ENCODE measurements at regions not wholly inside any gene's neighbourhood (a gene's known extent, or its start where the extent isn't known, plus 50 kb on each side); places are given as distances from the start of the nearest gene placed in this dataset.

DNA sequence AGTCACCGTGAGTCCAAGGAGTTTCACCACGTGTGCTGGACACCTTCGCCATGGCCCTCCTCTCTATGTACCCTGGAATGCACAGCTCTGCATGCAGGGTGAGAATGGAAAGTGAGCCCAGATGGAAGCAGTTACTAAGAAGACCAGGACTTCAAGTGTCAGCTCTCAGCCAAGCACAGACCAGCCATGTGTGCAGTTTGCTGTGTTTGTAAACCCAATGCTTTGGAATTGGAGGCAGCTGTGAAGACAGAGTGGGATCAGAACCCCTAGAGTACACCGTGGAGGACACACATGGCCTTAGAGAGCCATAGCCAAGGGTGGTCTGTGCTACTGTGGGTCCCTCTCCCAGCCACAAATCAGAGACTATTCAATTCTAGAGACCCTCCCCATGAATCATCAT, 655.5 kb upstream of the ID2 start:
- DNase-seq (ENCODE audit: low read depth) = no peak

DNA sequence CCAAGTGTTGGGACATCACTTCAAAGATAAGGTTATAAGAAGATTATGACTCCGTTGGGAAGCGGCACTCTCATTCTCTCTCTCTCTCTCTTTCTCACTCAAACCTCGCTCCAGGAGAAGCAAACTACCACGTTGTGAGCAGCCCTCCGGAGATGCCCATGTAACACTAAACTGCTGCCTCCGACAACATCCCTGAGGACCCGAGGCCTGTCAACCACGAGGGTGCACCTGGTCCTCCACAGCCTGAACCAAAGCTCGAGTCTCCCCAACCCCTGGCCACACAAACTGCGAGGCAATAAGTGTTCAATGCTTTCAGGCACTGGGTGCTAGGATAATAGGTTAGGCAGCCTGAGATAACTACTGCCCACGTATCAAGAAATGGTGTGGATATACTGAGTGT, 654.5 kb upstream of the ID2 start:
- DNase-seq (ENCODE audit: low read depth) = no peak

DNA sequence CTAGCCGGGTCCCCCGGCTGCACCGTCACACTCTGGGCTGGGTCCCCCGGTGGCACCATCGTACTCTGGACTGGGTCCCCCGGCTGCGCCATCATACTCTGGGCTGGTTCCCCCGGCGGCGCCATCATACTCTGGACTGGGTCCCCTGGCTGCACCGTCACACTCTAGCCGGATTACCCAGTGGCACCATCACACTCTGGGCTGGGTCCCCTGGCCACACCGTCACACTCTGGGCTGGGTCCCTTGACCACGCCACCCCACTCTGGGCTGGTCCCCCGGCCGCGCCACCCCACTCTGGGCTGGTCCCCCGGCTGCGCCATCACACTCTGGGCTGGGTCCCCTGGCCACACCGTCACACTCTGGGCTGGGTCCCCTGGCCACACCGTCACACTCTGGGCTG, 653.8 kb upstream of the ID2 start:
- no peak for DNase-seq (ENCODE audit: low read depth)

DNA sequence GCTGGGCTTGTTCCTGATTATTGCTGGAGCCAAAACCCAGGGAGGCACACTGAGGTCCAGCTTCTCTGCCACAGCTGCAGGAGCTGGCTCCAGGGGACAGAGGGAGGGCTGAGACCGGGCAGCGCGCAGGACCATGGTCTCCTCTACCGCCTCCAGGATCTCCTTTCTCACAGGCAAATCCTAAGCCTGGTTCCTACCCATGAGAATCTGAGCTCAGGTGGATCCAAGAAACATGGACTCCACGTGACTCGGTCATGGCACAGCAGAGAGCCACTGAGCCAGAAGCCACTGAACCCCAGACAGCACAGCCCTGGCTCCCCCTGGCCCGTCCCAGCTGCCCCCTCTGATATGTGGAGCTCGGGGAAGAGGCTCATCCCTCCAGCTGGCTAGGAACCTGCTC, 653.4 kb upstream of the ID2 start:
- no peak for DNase-seq (ENCODE audit: low read depth)

DNA sequence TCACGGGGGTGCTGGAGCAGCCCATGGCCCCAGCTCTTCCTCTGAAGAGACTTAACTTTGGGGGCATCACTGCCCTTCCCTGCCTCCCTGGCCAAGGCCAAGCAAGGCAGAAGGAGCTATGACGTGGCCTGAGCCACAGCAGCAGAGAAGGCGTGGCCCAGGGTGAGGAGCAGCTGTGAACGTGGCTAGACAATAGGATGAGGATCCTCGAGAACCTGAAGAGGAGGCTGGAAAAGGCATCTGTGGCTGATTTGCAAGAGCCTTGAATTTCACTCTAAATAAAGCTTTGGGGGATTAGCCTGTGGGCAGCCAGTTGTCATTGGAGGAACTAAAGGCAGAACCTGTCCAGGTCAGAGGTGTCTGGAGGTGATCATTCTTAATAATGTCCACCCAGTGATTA, 652.9 kb upstream of the ID2 start:
- DNase-seq (ENCODE audit: low read depth) = no peak

DNA sequence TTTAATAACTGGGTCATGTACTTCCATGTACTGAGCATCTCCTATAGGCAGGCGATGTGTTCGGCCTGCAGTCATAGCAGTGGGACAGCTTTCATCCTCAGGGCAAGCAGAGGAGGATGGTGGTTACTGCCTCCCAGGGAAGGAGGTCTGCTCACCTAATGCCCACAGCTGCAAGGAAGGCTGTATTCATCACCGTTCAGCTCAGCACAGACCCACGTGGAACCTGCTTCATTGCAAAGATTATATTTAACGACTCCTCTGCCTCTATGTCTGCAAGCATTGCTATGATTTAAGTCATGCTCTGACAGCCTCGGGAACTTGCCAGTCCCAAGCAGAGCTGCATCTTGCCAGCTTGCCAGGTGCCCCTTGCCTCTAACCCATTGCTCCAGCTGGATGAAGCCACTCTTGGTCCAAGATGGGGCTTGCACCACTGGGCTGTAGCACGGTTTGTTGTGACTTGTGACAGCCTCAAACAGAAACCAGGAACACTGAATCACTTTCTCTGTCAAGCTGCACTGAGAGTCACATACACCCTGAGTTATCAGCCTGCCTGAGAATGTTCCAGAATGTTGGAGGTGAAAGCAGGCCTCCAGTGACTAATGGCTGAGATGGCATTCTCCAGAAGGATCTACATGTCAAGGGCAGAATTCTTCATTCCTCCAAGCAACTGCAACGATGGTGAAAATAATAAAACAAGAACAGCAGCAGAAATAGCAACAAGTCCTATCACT, 651.1 kb upstream of the ID2 start:
- DNase-seq (ENCODE audit: low read depth) = no peak

DNA sequence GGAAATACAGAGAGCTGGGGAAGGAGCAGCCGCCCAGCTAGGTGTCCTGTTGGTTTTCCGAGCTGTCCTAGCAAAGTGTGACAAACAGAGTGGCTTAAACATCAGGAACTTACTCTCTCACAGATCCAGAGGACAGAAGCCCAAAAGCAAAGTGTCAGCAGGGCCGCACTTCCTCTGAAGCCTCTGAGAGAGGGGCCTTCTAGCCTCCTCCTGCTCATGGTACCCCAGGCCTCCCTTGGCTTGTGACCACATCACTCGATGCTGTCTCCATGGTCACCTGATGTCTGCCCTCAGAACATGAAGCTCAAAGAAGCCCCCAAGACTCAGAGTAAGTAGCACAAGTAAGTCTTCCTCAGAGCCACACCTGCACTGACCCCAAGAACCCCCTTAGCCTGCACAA, 650.5 kb upstream of the ID2 start:
- no peak for DNase-seq (ENCODE audit: low read depth)

DNA sequence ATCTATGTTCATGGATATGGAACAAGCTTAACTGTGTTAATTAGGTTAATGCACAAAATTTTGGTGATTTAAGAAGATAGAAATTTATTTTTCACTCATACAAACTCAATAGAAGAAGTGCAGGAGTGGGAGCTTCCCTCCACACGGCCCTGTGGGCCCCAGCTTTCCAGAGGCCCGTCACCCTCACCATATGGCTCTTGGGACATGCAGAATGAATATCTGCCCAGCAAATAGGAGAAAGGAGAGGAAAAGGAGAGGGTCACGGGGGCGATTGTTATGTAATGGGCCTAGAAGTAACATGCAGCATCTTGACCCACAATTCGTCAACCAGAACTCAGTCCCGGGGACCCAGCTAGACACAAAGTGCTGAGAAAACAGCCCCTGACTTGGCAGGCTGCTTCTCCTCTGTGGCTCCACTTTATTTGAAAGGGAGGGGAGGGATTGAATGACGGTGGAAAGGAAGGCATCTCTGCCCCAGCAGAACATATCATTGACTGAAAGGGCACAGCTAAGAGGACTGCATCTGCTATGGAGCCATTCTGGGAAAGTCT, 648.2 kb upstream of the ID2 start:
- no peak for DNase-seq (ENCODE audit: low read depth)

DNA sequence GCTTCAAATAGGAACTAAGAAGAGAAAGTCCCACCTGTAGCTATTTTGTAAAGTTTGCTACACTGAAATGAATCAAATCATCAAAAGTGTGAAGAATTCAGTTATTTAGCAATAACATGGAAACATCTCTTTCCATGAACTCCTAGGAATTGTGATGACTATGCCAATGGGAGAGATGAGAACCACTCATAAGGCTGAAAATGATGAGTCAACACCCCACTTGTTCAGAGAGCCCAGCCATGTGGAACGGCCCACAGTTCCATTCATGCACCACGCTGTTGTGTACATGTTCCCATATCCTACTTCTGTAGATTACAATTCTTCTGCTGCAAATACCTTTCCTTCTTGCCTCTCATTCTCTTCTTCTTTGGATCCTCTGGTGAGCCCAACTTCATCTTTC, 645.5 kb upstream of the ID2 start:
- peak; percentile 18 for DNase-seq (ENCODE audit: low read depth)

DNA sequence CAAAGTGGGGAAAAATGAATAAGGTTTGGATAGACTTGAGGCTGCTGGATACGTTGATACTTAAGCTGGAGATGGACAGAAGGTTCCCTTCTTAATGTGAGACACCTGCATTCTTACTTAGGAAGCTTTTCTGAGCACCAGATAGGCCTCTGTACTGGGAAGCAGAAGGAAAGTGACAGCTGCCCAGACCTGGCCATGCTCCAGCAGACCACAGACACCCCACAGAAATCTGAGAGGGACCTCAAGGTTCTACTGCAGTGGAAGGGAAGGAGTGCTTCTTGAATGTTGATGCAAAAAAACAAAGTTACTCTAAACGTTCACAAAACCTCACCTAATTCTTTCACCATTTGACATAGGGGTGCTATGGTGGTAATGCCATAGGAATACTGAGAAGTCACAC, 642.1 kb upstream of the ID2 start:
- DNase-seq (ENCODE audit: low read depth) = no peak

DNA sequence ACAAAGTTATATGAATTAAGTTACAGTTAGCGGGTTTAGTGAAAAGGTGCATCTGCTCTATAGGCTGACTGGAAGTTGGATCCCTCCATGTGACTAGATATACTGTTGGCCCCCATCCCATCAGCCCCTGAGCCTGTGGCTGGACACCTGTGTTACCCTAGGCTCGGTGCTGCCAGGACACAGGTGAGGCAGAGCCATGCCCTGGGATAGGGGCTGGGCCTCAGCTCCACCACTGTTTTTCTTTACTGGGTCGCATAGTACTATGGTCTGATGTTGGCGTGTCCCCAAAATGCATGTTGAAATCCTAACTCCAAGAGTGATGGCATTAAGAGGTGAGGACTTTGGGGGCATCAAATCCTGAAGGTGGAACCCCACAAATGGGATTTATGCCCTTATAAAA, 638.6 kb upstream of the ID2 start:
- DNase-seq (ENCODE audit: low read depth) = no peak

DNA sequence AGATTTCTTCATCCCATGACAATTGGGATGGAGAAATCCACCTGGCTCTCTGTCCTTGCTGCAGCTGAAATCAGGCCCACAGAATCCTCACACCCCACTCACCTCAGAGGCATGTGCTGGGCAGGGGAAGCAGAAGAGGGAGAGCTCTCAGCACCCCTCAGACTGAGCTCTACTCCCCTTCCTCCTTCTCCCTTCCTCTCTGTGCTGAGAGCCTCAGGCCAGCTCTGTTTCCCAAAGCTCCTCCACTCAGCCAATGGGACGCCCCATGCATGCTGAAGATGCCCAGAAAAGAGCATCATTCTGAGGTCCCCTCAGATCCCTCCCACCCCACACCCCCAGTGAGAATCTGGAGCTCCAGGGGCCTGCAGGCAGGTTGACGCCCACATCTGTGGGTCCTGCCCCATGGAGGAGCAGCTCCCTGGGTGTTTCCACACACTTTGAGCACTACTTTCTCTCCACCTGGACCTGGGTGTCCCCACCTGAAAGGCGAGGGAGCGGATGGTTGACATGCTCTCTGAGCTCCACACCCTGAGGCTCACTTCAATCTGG, 637.7 kb upstream of the ID2 start:
- no peak for DNase-seq (ENCODE audit: low read depth)

DNA sequence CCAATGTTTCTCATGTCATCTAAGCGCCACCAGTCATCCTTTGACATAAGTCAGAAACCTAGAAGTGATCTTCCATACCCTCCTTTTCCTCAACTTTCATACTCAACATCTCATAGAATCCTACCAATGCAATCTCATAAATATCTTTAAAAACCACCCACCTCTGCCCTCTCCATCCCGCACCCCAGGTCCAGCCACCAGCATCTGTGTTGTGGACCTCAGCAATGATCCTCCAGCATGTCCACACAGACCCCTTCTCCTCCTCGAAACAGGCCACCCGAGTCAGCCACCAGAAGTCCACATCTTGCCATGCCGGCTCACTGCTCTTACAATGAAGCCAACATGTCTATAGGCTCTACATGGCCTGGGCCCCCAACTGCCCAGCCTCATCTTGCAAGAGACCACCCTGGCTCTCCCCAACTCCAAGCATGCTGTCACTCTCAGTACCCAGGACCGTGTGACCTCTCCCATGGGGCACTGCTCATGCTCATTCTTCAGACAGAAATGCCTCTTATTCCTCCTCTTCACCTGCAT, 636.7 kb upstream of the ID2 start:
- no peak for DNase-seq (ENCODE audit: low read depth)

DNA sequence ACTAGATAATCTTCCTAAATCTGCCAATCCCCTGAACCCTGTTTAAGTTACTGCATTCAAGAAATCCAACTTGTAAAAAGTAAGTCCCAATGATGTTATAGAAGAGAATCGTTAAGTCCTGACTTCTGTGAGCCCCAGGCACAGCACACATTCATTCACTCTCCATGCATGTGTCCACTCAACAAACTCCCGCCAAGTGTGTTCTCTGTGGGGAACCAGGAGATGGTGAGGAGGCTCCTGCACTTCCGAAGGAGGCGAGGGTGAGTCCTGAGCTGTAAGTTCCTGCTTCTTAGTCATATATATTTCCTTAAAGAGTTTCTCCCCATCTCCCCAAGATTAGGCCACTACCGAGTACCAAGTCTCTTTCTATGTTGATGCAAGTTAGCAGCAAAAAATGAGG, 635.0 kb upstream of the ID2 start:
- no peak for DNase-seq (ENCODE audit: low read depth)

DNA sequence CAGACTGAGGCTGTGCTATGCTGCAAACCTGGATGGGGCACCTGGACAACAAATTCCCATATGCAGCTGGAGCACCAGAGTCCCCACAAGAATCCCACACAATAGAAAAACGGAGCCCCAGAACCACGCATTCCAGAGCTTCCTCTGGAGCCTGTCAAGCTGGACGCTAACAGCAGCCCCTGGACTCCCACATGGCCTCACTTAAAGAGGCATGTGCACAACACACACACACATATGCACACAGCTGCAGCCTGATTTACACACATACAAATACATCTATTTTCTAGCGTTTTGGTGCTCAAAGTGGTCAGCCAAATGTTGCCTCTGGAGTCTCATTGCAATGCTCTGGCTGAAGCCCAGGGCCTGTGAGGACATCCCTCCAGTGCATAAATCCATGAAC, 632.7 kb upstream of the ID2 start:
- no peak for DNase-seq (ENCODE audit: low read depth)

DNA sequence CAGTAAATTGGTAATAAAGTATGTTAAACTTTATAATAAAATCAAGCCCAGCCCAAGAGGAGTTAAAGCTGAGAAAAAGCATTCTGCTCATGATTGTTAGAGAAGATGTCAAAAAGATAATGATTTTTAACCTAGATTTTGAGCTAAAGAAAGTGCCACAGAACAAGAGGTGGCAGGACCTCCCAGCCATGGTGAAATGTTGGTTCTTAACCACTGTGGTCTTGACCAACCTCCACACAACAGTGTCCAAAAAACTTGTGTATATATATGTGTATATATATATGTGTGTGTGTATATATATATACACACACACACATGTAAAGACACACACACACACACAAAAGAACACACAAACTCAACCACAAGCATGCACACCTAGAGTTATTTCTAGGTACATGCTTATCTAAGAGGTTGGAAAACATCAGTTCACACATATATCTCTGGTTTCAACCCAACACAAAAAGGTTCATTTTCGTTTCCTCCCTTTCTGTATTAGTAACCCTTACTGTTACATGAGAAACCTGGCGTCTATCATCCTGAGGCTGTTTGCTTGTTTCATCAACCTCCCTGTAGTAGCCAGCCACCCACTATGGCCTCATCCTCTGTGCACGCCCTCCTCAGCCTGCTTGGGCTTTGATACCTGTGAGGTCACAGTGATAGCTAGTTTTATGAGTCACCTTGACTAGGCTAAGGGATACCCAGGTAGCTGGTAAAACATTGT, 631.8 kb upstream of the ID2 start:
- no peak for DNase-seq (ENCODE audit: low read depth)

DNA sequence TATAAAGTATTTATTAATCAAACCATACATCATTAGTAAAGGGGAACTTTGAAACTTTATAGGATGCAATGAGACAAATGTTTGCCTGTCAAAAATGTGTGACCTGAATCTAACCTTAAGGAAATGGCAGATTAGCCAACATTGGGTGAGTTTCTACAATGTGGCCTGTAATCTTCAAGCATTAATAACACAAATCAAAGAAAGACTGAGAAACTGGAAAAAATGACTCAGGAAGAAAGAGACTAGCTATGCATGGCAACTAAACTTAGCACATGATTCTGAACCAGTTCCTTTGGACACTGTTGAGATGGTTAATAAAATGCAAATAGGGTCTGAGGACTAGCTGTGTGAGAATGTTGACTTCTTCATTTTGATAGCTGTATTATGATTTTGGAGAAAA, 628.6 kb upstream of the ID2 start:
- no peak for DNase-seq (ENCODE audit: low read depth)

DNA sequence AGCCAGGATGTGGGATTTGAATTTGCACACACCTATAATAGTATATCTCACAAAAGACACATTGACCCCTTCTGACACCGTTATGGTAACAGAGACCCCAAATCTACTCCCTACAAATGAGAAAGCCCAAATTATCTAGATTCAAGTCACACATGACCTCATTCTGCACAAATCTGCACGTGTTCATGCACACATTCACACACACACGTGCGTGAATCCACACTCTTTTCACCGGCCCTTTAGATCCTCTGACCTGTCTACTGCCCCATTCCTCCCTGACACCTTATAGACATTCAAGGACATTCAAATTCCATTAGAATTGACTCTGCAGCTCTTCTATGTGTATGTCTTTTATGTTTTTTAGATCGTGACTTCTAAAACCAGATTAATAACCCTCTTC, 627.8 kb upstream of the ID2 start:
- DNase-seq (ENCODE audit: low read depth) = no peak

DNA sequence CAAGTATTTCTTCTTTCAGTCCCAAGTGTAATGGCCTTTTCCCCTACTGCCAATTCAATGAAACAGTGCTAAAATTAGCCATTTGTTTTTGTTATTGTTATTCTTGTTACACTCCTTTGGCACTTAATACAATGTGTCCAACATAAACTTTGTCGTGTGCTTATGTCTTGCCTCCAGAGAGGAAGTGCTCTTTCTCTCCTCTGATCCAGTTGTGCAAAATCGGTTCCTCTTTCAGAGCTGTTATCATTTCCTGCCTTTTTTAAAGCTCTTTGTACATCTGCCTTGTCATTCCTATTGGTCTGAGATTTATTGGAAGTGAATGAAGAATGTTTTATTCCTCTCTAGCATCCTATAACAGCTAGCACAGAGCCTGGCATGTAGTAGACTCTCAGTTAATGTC, 623.2 kb upstream of the ID2 start:
- no peak for DNase-seq (ENCODE audit: low read depth)

DNA sequence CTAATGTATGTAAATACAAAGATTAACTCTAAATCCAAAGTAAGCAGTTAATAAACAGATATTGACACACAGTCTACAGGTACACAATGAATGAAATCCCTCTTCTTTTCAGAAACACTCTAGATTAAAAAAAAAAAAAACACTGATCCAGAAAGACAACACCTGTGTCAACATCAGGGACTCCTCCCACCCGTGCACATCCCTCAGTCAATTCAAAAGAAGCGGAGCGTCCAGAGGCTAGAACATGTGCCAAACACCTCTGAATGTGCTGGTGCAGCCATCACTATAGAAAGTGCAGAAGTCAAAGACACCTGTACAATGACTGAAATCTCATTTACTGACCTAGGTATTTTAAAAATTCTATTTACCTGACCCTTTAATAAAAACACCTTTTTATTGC, 622.6 kb upstream of the ID2 start:
- DNase-seq (ENCODE audit: low read depth) = no peak

DNA sequence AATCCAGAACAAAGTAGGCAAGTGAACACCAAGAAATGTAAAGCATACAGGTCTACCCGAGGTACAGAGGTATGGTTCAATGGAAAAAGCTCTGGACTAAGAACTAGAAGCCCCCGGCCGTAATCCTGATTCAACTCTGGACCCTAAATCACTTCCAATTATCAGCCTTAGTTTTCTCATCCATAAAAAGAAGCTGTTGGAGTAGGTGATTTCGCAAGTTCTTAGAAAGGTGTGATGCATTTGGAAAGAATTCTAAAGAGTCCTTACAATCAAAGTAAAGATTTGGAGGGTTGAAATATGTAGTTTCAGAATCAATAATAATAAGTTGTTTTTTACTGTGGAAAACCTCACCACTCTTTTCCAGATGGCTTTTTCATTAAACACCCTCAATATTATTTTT, 622.1 kb upstream of the ID2 start:
- DNase-seq (ENCODE audit: low read depth) = no peak

DNA sequence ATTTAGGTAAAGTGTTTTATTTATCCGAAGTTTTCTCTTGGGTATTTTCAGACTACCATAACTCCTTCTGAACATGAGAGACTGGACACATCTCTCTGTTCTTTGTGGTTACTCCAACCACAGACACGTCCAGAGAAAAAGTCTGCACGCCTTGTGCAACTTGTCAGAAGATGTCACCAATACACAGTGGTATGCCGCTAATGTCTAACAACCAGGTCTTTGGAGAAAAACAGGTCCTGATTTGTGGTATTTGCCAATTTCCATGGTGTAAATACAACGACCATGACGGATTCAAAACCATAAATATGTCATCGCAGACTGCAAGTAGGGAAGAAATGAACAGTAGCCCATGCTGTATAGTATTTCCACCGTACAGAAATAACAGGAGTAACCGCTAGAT, 620.6 kb upstream of the ID2 start:
- DNase-seq (ENCODE audit: low read depth) = no peak

DNA sequence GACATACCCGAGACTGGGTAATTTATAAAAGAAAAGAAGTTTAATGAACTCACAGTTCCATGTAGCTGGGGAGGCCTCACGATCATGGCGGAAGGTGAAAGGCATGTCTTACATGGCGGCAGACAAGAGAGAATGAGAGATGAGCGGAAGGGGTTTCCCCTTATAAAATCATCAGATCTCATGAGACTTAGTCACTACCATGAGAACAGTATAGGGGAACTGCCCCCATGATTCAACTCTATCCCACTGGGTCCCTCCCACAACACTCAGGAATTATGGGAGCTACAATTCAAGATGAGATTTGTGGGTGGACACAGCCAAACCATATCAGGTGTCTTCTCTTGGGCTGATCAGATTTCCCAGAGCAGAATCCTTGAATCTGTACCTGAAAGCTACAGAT, 617.3 kb upstream of the ID2 start:
- DNase-seq (ENCODE audit: low read depth) = no peak

All from HT1080 (cell line).